Erythroblast (primary cell): ENCODE measurements at regions not wholly inside any gene's neighbourhood (a gene's known extent, or its start where the extent isn't known, plus 50 kb on each side); places are given as distances from the start of the nearest gene placed in this dataset.

Experiments used
- GATA1 ChIP-seq: IDR thresholded peaks from 2 replicates; pipeline ENCODE4 v1.6.1; 2011; ENCODE audit warnings: low read depth, mild to moderate bottlenecking, control low read depth, low read length, moderate library complexity
- POLR2A ChIP-seq: IDR thresholded peaks from 2 replicates; pipeline ENCODE4 v1.6.1; 2011; ENCODE audit warnings: mild to moderate bottlenecking, low read length

GRCh38 chr4:163264934-163265333, 67.5 kb downstream of the NPY1R start:
- TF ChIP-seq POLR2A (no peak), GATA1 (no peak)
